OCI-LY3 (cell line): ENCODE measurements at regions not wholly inside any gene's neighbourhood (a gene's known extent, or its start where the extent isn't known, plus 50 kb on each side); places are given as distances from the start of the nearest gene placed in this dataset.

ENCODE experiments used
- H2AFZ ChIP-seq: fragments of 200-600, 300-600 bp; shearing (Covaris generic); 2 replicates; pipeline ENCODE4 v1.6.0; 2014; ENCODE audit warnings: antibody characterized with exemption, low read depth, low read length
- H3K27ac ChIP-seq: fragments of 200-600, 300-600 bp; sonication (generic); 2 replicates; pipeline ENCODE4 v1.5.1; 2014; ENCODE audit warnings: mild to moderate bottlenecking, low read length, moderate library complexity, mixed read lengths
- H3K27me3 ChIP-seq: fragments of 200-600, 300-600 bp; sonication (generic); 2 replicates; pipeline ENCODE4 v1.6.1; 2014; ENCODE audit warnings: low read depth, low read length, mixed read lengths
- H3K36me3 ChIP-seq: fragments of 200-600, 300-600 bp; sonication (generic); replicated peaks from 2 replicates; pipeline ENCODE3; 2014; ENCODE audit warnings: low read depth, low read length, mixed read lengths
- H3K4me1 ChIP-seq: fragments of 300-600, 200-600 bp; sonication (generic); 2 replicates; pipeline ENCODE4 v1.6.1; 2014; ENCODE audit warnings: low read length, mixed read lengths
- H3K4me2 ChIP-seq: fragments of 200-600, 300-600 bp; sonication (generic); 2 replicates; pipeline ENCODE4 v1.6.1; 2014; ENCODE audit warnings: low read length, mixed read lengths
- H3K4me3 ChIP-seq: fragments of 300-600, 200-600 bp; sonication (generic); 2 replicates; pipeline ENCODE4 v1.5.1; 2014; ENCODE audit warnings: antibody characterized with exemption, mild to moderate bottlenecking, low read length, moderate library complexity
- H3K79me2 ChIP-seq: fragments of 300-600, 200-600 bp; shearing (Covaris generic); 2 replicates; pipeline ENCODE4 v1.6.1; 2014; ENCODE audit warnings: mild to moderate bottlenecking, low read length, mixed read lengths
- H3K9ac ChIP-seq: fragments of 300-600, 200-600 bp; shearing (Covaris generic); 2 replicates; pipeline ENCODE4 v1.6.0; 2014; ENCODE audit warnings: mild to moderate bottlenecking, low read length, moderate library complexity
- H3K9me3 ChIP-seq: fragments of 200-600, 300-600 bp; shearing (Covaris generic); 2 replicates; pipeline ENCODE4 v1.6.1; 2014; ENCODE audit warnings: low read length, mixed read lengths; ENCODE audit not compliant: insufficient read depth
- H4K20me1 ChIP-seq: fragments of 200-600, 300-600 bp; sonication (generic); 2 replicates; pipeline ENCODE4 v1.6.1; 2016; ENCODE audit warnings: low read length, mixed read lengths; ENCODE audit not compliant: insufficient read depth
- EZH2phosphoT487 ChIP-seq: fragments of 200-600 bp; shearing (Covaris generic); IDR thresholded peaks from 2 replicates; pipeline ENCODE4 v1.6.1; 2018; ENCODE audit warnings: antibody characterized with exemption, mixed run types, low read depth
- TF ChIP-seq, protein P1 (sequence below): fragments of 200-600, 300-600 bp; sonication (generic); IDR thresholded peaks from 2 replicates; pipeline ENCODE4 v1.5.1; 2014; ENCODE audit warnings: antibody characterized with exemption, low read length, low read depth

DNA sequence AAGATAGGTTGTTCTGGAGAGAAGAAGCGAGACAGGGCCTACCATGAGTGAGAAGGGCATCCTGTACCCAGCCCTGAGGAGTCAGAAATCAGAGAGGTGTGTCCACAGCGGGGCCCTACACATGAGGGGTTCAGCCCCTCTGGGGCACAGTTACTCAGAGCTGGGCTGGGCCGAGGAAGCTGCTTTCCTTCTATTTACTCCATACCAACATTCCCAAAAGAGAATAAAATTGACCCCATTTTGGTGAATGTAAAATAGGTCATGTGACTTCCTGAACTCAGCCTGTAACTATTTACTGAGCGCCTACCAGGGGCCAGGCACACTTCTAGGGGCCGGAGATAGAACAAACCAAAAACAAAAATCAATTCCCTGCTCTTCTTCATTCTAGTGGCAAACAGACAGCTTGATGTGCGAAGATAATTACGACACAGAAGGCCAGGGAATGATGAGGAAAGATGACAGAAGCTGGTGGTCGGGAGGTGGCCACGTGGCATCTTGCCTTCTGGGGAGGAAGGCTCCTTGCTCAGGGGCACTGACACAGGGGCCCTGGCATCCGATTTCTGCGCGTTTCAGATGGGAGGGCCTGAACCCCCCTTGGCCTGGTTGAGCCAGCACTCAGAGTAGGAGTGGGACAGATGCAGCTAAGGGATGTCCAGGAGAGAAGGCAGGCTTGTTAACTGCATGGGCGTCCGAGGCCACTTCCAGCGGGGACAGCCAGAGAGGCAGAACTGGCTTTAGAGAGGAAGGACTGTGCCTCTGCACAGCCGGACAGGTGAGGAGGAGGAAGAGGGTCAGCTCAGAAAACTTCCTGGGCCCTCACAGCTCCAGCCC lies 121.8 kb downstream of the NSG2 start:
- no peak overlapping the region for H2AFZ ChIP-seq
- no peaks in the 10 kb centered on the region for H4K20me1 ChIP-seq
- H3K79me2 ChIP-seq = no peaks in the 10 kb centered on the region
- no peak overlapping the region for H3K4me2 ChIP-seq
- no peak overlapping the region for H3K4me3 ChIP-seq
- no peak overlapping the region for H3K9ac ChIP-seq
- H3K4me1 ChIP-seq = no peaks in the 10 kb centered on the region
- H3K9me3 ChIP-seq = no peaks in the 10 kb centered on the region
- H3K27ac ChIP-seq = no peak overlapping the region
- no peaks in the 10 kb centered on the region for H3K36me3 ChIP-seq
- peaks cover 7% of the 10 kb centered on the region; the same call in 1 of the 2 replicates for H3K27me3 ChIP-seq
- TF ChIP-seq, protein P1, sequence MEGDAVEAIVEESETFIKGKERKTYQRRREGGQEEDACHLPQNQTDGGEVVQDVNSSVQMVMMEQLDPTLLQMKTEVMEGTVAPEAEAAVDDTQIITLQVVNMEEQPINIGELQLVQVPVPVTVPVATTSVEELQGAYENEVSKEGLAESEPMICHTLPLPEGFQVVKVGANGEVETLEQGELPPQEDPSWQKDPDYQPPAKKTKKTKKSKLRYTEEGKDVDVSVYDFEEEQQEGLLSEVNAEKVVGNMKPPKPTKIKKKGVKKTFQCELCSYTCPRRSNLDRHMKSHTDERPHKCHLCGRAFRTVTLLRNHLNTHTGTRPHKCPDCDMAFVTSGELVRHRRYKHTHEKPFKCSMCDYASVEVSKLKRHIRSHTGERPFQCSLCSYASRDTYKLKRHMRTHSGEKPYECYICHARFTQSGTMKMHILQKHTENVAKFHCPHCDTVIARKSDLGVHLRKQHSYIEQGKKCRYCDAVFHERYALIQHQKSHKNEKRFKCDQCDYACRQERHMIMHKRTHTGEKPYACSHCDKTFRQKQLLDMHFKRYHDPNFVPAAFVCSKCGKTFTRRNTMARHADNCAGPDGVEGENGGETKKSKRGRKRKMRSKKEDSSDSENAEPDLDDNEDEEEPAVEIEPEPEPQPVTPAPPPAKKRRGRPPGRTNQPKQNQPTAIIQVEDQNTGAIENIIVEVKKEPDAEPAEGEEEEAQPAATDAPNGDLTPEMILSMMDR = no peak
- TF ChIP-seq EZH2phosphoT487 = no peak

DNA sequence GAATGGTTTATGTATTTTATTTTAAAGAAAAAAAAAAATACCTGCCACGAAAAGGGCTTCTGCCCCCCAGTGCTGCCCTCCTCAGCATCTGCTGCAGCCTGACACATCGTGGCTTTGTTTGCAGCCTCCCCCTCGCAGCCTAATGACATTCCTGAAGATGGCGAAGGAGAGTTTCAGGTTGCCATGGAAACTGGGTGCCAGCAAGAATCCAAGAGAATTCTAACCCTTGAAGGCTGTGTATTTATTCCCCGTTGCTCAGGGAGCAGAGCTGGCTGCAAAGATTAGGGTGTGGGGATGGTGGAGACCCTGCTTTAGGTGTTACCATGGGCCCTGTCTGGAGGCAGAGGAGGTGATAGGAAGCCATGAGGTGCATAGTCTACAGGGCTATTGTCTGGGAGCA lies 126.6 kb downstream of the NSG2 start:
- 0 out of 2 replicates have a peak, but pooled peaks cover 1% of the 10 kb centered on the region for H3K27me3 ChIP-seq
- no peak overlapping the region for H3K27ac ChIP-seq
- no peaks in the 10 kb centered on the region for H3K36me3 ChIP-seq
- no peak overlapping the region for H3K4me3 ChIP-seq
- H3K9me3 ChIP-seq = no peaks in the 10 kb centered on the region
- no peak overlapping the region for H3K4me2 ChIP-seq
- H4K20me1 ChIP-seq = no peaks in the 10 kb centered on the region
- TF ChIP-seq, protein P1 = no peak
- TF ChIP-seq EZH2phosphoT487 = no peak
- no peak overlapping the region for H2AFZ ChIP-seq
- H3K9ac ChIP-seq = no peak overlapping the region
- H3K4me1 ChIP-seq = no peaks in the 10 kb centered on the region
- no peaks in the 10 kb centered on the region for H3K79me2 ChIP-seq

DNA sequence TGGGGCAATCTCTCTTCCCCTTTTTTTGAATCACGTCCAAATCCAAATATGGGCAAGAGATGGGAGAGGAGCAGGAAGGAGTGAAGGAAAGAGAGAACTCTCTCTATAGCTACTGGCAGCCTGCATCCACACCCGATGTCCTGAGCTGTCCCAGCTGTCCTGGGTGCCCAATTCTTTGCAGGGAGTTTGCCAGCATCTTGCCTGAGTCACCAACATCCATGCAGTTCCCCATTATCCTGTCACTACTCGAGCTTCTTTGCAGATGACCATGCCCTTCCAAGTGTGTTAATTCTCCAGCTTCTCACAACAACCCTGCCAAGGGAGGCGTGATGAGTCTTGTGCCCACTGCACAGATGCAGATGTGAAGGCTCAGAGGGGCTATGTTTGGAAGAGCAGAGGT lies 127.1 kb downstream of the NSG2 start:
- TF ChIP-seq, protein P1 = no peak
- no peak for TF ChIP-seq EZH2phosphoT487
- Histone ChIP-seq H2AFZ (no peak overlapping the region), H3K4me2 (no peak overlapping the region), H3K27me3 (0 out of 2 replicates have a peak, but pooled peaks cover 3% of the 10 kb centered on the region), H3K79me2 (no peaks in the 10 kb centered on the region), H3K9ac (no peak overlapping the region), H4K20me1 (no peaks in the 10 kb centered on the region), H3K27ac (no peak overlapping the region), H3K4me3 (no peak overlapping the region), H3K4me1 (no peaks in the 10 kb centered on the region), H3K36me3 (no peaks in the 10 kb centered on the region), H3K9me3 (no peaks in the 10 kb centered on the region)

DNA sequence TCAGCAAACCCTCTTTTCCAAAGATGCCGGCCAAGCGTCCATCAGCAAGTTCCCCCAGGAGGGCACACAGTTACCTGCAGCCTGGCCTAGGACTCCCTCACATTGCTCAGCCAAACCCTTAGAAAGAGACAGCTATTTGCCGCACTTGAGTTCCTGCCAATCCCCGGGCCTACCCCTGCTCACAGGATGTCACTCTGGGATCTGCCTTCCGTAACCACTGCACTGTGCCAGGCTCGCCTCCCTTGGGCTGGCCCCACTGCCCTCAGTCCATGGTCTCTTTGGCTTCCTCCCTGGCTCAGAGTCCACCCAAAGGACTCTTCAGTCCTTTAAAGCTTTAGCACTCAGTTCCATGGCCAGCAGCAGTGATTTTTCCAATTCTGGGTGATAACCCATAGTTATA lies 128.3 kb downstream of the NSG2 start:
- no peak for TF ChIP-seq EZH2phosphoT487
- TF ChIP-seq, protein P1 = no peak
- no peak overlapping the region for H2AFZ ChIP-seq

More for the DNA sequence above, 128.3 kb downstream of the NSG2 start:
- Histone ChIP-seq H3K4me1 (no peaks in the 10 kb centered on the region), H3K79me2 (no peaks in the 10 kb centered on the region), H3K9ac (no peak overlapping the region), H3K9me3 (no peaks in the 10 kb centered on the region), H3K36me3 (no peaks in the 10 kb centered on the region), H3K27me3 (0 out of 2 replicates have a peak, but pooled peaks cover 3% of the 10 kb centered on the region), H3K27ac (no peak overlapping the region), H4K20me1 (no peaks in the 10 kb centered on the region), H3K4me3 (no peak overlapping the region), H3K4me2 (no peak overlapping the region)
